ENCODE measurements at regions not wholly inside any gene's neighbourhood (a gene's known extent, or its start where the extent isn't known, plus 50 kb on each side); places are given as distances from the start of the nearest gene placed in this dataset.

GRCh38 chr1:30196872-30197638, 526.3 kb downstream of the MATN1 start:
- TF ChIP-seq GATA2 (IDR thresholded peaks at IDR 0.05; ENCODE audit: low read depth, low read length) (no peak), GATA3 (IDR thresholded peaks at IDR 0.05; ENCODE audit: low read depth, low read length) (no peak)

All from SH-SY5Y (cell line).